Lower leg skin (tissue), 4 donors: ENCODE measurements at regions not wholly inside any gene's neighbourhood (a gene's known extent, or its start where the extent isn't known, plus 50 kb on each side); places are given as distances from the start of the nearest gene placed in this dataset.

Experiments
- DNase-seq, 2 donors: peaks; one replicate each; pipeline ENCODE4 v3.0.0-alpha.2; 2019; ENCODE audit warnings: low spot score in 2 of 2
- H3K4me3 ChIP-seq: fragments of 200-600 bp; sonication (generic); 2 replicates; pipeline ENCODE4 v1.5.1; 2017; ENCODE audit warnings: mild to moderate bottlenecking, low read depth; ENCODE audit not compliant: poor library complexity, severe bottlenecking
- CTCF ChIP-seq, 3 donors: fragments of 450-650 bp; IDR thresholded peaks; one replicate each; pipeline ENCODE4 v1.5.1; 2016; ENCODE audit warnings: antibody characterized with exemption in 3 of 3, mild to moderate bottlenecking in 3 of 3, moderate library complexity in 2 of 3
- POLR2A ChIP-seq, 2 donors: fragments of 450-650 bp; IDR thresholded peaks; one replicate each; pipeline ENCODE4 v1.6.1; 2016 to 2017; ENCODE audit warnings: antibody characterized with exemption in 2 of 2, mild to moderate bottlenecking in 1 of 2, moderate library complexity in 1 of 2
- WGBS, 2 donors: methylation state at CpG; one replicate each; pipeline ENCODE4 v1.1.5; 2018; 5-methylcytosine and 5-hydroxymethylcytosine counted together
- intact Hi-C: fragments of 100-400 bp; cut with DNase I; formaldehyde crosslinking; loops from one replicate; pipeline ENCODE4 v1.15.0; 2023; ENCODE audit warnings: low total_unique reads

GRCh38 chr16:54344646-54345630 is 58.4 kb upstream of the IRX3 start:
- DNase-seq, result no peak
- no peak overlapping the region for H3K4me3 ChIP-seq
- intact Hi-C loops, result no loop called here
- TF ChIP-seq POLR2A (IDR thresholded peaks at IDR 0.05) (no peak), CTCF (IDR thresholded peaks at IDR 0.05) (no peak)
- WGBS, 2 donors, result 89% methylated on average over 22 of the region's 22 CpGs

DNA sequence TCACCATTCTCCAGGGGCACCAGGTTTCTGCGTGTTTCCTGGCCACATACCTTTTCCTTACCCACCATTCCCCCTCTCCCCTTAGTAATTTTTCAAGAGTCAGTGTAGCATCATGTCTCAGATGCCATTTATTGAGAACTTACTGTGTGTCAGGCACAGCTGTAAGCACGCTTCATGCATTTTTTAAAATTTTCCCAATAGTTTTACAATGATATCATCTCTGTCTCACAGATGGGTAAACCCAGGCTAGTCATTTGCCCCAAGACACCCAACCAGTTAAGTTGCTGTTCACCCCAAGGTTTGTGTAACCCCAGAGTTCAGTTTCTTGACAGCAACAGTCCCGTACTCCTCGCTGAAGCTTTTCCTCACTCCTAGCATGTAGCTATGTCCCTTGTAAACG is 56.4 kb upstream of the IRX3 start:
- DNase-seq, result no peak
- intact Hi-C loops, result no loop called here
- TF ChIP-seq POLR2A (IDR thresholded peaks at IDR 0.05), result no peak
- no peak for TF ChIP-seq CTCF (IDR thresholded peaks at IDR 0.05)
- H3K4me3 ChIP-seq, result no peak overlapping the region
- 87 to 91% methylated on average over 5 of the region's 5 CpGs for WGBS, 2 donors

GRCh38 chr16:54341892-54342776 is 55.5 kb upstream of the IRX3 start:
- WGBS, 2 donors, result 49 to 51% methylated on average over 16 of the region's 16 CpGs
- intact Hi-C loops, result no loop called here
- TF ChIP-seq CTCF (IDR thresholded peaks at IDR 0.05) (no peak), POLR2A (IDR thresholded peaks at IDR 0.05) (no peak)
- H3K4me3 ChIP-seq, result no peak overlapping the region
- DNase-seq, result peak in 1 of 2 donors; percentile 45

DNA sequence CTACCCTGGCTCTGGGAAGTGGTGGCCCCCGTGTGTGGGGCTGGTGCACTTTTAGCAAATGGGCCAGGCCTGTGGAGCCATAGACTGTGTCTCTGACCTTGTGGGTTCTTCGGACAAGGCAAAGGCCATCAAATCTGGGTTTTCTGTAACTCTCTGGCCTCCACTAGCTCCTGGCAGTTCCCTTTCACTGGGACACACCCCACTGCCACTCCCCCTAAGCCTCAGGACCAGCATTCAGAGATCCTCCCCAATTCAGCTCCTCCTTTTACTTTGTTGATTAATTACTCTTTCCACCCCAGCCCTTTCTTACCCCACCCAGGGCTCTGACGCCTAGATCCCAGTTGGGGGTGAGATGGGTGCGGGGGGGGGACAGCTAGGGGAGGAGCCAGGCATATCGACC is 53.9 kb upstream of the IRX3 start:
- H3K4me3 ChIP-seq, result no peak overlapping the region
- no peak for DNase-seq
- intact Hi-C loops, result no loop called here
- WGBS, 2 donors, result 53% methylated on average over 5 of the region's 5 CpGs
- no peak for TF ChIP-seq CTCF (IDR thresholded peaks at IDR 0.05)
- TF ChIP-seq POLR2A (IDR thresholded peaks at IDR 0.05), result no peak

GRCh38 chr16:54336631-54337204 is 50.1 kb upstream of the IRX3 start:
- intact Hi-C loops, result no loop called here
- TF ChIP-seq CTCF (IDR thresholded peaks at IDR 0.05) (no peak), POLR2A (IDR thresholded peaks at IDR 0.05) (no peak)
- H3K4me3 ChIP-seq, result no peak overlapping the region
- WGBS, 2 donors, result 58 to 70% methylated on average over 4 of the region's 4 CpGs
- no peak for DNase-seq
